HCT116 (cell line): ENCODE measurements at regions not wholly inside any gene's neighbourhood (a gene's known extent, or its start where the extent isn't known, plus 50 kb on each side); places are given as distances from the start of the nearest gene placed in this dataset.

Experiments used
- ATAC-seq: fragments of 200-7000 bp; cut with Tn5 transposase; 2 replicates; pipeline ENCODE4 v1.9.1; 2020; ENCODE audit warnings: mild to moderate bottlenecking, moderate library complexity
- BruUV-seq: library from RNA; stranded (reverse); fragments of 400-500 nt; replicated peaks from 2 replicates; lab custom pipeline; 2021; lab: Mats Ljungman, UMichigan
- CTCF ChIA-PET: fragments of 300-600 bp; sonication (Branson Sonifier 250); formaldehyde crosslinking; loops from one replicate; lab custom pipeline; 2021; ENCODE audit warnings: antibody characterized with exemption; lab: Charles Lee
- POLR2A ChIA-PET: fragments of 300-600, 350-600 bp; sonication (Branson Sonifier 250); formaldehyde crosslinking; loops from one replicate; lab custom pipeline; 2021; ENCODE audit warnings: antibody characterized with exemption; lab: Charles Lee
- RAD21 ChIA-PET, 2 experiments: fragments of 300-600 bp; sonication (Branson Sonifier 250); formaldehyde crosslinking; loops; one replicate each; lab custom pipeline; 2023; ENCODE audit warnings: low total read pairs in 2 of 2; ENCODE audit not compliant: uncharacterized antibody in 2 of 2, unreplicated experiment in 2 of 2, low non-redundant PET in 1 of 2; lab: Charles Lee
- DNase-seq: peaks from one replicate; pipeline ENCODE4 v3.0.0-alpha.2; 2010; ENCODE audit warnings: low read depth, low spot score
- H2AFZ ChIP-seq: fragments of 200-600 bp; shearing (Covaris generic), sonication (generic); 2 replicates; pipeline ENCODE4 v1.6.1; 2017; ENCODE audit warnings: low read depth, mixed run types, mixed read lengths, antibody characterized with exemption, low read length; ENCODE audit not compliant: poor library complexity, severe bottlenecking
- H3K27ac ChIP-seq: 2 replicates; pipeline ENCODE4 v1.5.1; 2012; ENCODE audit warnings: low read depth, low read length
- H3K27me3 ChIP-seq: fragments of 200-600 bp; sonication (generic); 2 replicates; pipeline ENCODE4 v1.6.1; 2016; ENCODE audit warnings: mixed run types, low read length, mixed read lengths; ENCODE audit not compliant: insufficient read depth
- H3K36me3 ChIP-seq, 2 experiments: fragments of 200-500 bp in 1 of 2; fragments of 200-600 bp in 1 of 2; sonication (Bioruptor generic) in 1 of 2; sonication (generic) in 1 of 2; 2 replicates each; pipeline versions ENCODE4 v1.5.1 to v1.6.1; 2014 to 2016; ENCODE audit warnings: low read length in 2 of 2, inconsistent platforms in 1 of 2, mixed read lengths in 1 of 2, mixed run types in 1 of 2; ENCODE audit not compliant: insufficient read depth in 2 of 2, control insufficient read depth in 1 of 2
- H3K4me1 ChIP-seq, 2 experiments: fragments of 200-600 bp in 1 of 2; sonication (generic) in 1 of 2; 2 replicates each; pipeline versions ENCODE4 v1.5.1 to v1.6.1; 2012 to 2017; ENCODE audit warnings: low read length in 2 of 2, inconsistent platforms in 1 of 2, mild to moderate bottlenecking in 1 of 2, mixed read lengths in 1 of 2, mixed run types in 1 of 2, moderate library complexity in 1 of 2; ENCODE audit not compliant: insufficient read depth in 2 of 2, control insufficient read depth in 1 of 2
- H3K4me2 ChIP-seq: fragments of 200-600 bp; sonication (generic); 2 replicates; pipeline ENCODE4 v1.6.1; 2017; ENCODE audit warnings: mixed run types, low read length, mixed read lengths
- H3K4me3 ChIP-seq, 2 experiments: fragments of 200-600 bp in 1 of 2; sonication (generic) in 1 of 2; replicated peaks in 1 of 2; 2 replicates each; pipeline ENCODE4 v1.5.1; 2011 to 2016; ENCODE audit warnings: low read length in 2 of 2, control low read depth in 1 of 2, low read depth in 1 of 2, mild to moderate bottlenecking in 1 of 2, mixed read lengths in 1 of 2, mixed run types in 1 of 2
- H3K79me2 ChIP-seq: fragments of 200-600 bp; sonication (generic); 2 replicates; pipeline ENCODE4 v1.6.1; 2017; ENCODE audit warnings: mild to moderate bottlenecking, mixed run types, low read length, moderate library complexity, mixed read lengths; ENCODE audit not compliant: insufficient read depth
- H3K9ac ChIP-seq: fragments of 200-600 bp; sonication (generic); 2 replicates; pipeline ENCODE4 v1.6.1; 2016; ENCODE audit warnings: low read length, mixed read lengths
- H3K9me2 ChIP-seq: fragments of 200-600 bp; sonication (generic), shearing (Covaris generic); 2 replicates; pipeline ENCODE4 v1.6.1; 2017; ENCODE audit warnings: mixed run types, mild to moderate bottlenecking, moderate library complexity; ENCODE audit not compliant: insufficient read depth
- H3K9me3 ChIP-seq, 2 experiments: fragments of 200-500 bp in 1 of 2; fragments of 200-600 bp in 1 of 2; sonication (Bioruptor generic) in 1 of 2; sonication (generic) in 1 of 2; 2 replicates each; pipeline ENCODE4 v1.6.1; 2014 to 2017; ENCODE audit warnings: low read length in 2 of 2, mixed read lengths in 2 of 2, inconsistent platforms in 1 of 2, low read depth in 1 of 2, mild to moderate bottlenecking in 1 of 2, mixed run types in 1 of 2, moderate library complexity in 1 of 2; ENCODE audit not compliant: control insufficient read depth in 1 of 2, insufficient read depth in 1 of 2
- H4K20me1 ChIP-seq: fragments of 200-600 bp; sonication (generic), shearing (Covaris generic); 2 replicates; pipeline ENCODE4 v1.6.1; 2017; ENCODE audit warnings: mixed run types, mild to moderate bottlenecking, moderate library complexity; ENCODE audit not compliant: insufficient read depth
- CBX3 ChIP-seq: IDR thresholded peaks from 2 replicates; pipeline ENCODE4 v1.6.1; 2012; ENCODE audit warnings: low read depth
- CEBPB ChIP-seq: IDR thresholded peaks from 2 replicates; pipeline ENCODE4 v1.6.1; 2012; ENCODE audit warnings: low read depth
- ELF1 ChIP-seq: IDR thresholded peaks from 2 replicates; pipeline ENCODE4 v1.6.1; 2012; ENCODE audit warnings: low read depth, borderline replicate concordance
- JUND ChIP-seq: IDR thresholded peaks from 2 replicates; pipeline ENCODE4 v1.6.1; 2012
- POLR2A ChIP-seq: IDR thresholded peaks from 2 replicates; pipeline ENCODE4 v1.7.0; 2011; ENCODE audit warnings: borderline replicate concordance; ENCODE audit not compliant: insufficient read depth, insufficient read length; ENCODE audit errors: extremely low read depth
- POLR2AphosphoS5 ChIP-seq: IDR thresholded peaks from 2 replicates; pipeline ENCODE4 v1.6.1; 2011; ENCODE audit warnings: mild to moderate bottlenecking, low read depth, low read length, moderate library complexity
- RAD21 ChIP-seq: IDR thresholded peaks from 2 replicates; pipeline ENCODE4 v1.6.1; 2012; ENCODE audit warnings: low read depth, mild to moderate bottlenecking
- SIN3A ChIP-seq: IDR thresholded peaks from 2 replicates; pipeline ENCODE4 v1.6.1; 2012; ENCODE audit warnings: low read depth
- SP1 ChIP-seq: IDR thresholded peaks from 2 replicates; pipeline ENCODE4 v1.6.1; 2012; ENCODE audit warnings: low read depth
- SRF ChIP-seq: IDR thresholded peaks from 2 replicates; pipeline ENCODE4 v1.6.1; 2012; ENCODE audit warnings: low read depth
- TCF7L2 ChIP-seq: IDR thresholded peaks from 2 replicates; pipeline ENCODE4 v1.7.0; 2011; ENCODE audit warnings: borderline replicate concordance, inconsistent platforms; ENCODE audit not compliant: insufficient read depth, insufficient read length; ENCODE audit errors: extremely low read depth
- ZFX ChIP-seq: fragments of 450-650 bp; IDR thresholded peaks from 2 replicates; pipeline ENCODE4 v1.6.1; 2017
- ZNF274 ChIP-seq: fragments of 200-500 bp; sonication (Bioruptor generic); IDR thresholded peaks from 2 replicates; pipeline ENCODE4 v1.6.1; 2014; ENCODE audit warnings: mild to moderate bottlenecking, low read depth, low read length, inconsistent platforms
- intact Hi-C: fragments of 100-400 bp; cut with micrococcal nuclease; formaldehyde crosslinking; loops from 2 replicates; pipeline ENCODE4 v1.10.0; 2022
- TF ChIP-seq, protein P1 (sequence below): IDR thresholded peaks from 2 replicates; pipeline ENCODE4 v1.6.1; 2011; ENCODE audit warnings: mild to moderate bottlenecking, low read length, moderate library complexity; ENCODE audit not compliant: insufficient replicate concordance; ENCODE audit errors: extremely low read depth
- TF ChIP-seq, protein P2 (sequence below): IDR thresholded peaks from 2 replicates; pipeline ENCODE4 v1.6.1; 2012

DNA sequence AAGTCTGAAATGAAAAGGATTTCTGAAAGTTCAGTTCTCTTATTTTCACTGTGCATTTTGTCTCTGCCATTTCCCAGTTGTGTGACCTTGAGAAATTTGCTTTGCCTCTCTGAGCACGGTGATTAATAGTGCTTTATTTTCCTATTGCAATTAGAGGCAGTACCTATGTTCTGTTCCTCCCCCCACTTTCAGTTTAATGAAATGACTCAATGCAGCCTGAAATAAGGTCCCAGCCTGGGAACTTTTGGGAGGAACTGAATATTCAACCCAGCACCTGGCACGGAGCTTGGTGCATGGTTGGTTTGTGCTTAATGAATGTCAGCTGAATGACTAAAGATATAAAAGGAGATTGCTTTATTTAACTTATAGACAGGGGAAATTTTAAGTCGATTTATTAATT, 352.6 kb downstream of the PDCD6IP start:
- no peaks in the 10 kb centered on the region for H3K79me2 ChIP-seq
- TF ChIP-seq CEBPB = no peak
- TF ChIP-seq RAD21 = no peak
- TF ChIP-seq, protein P1, sequence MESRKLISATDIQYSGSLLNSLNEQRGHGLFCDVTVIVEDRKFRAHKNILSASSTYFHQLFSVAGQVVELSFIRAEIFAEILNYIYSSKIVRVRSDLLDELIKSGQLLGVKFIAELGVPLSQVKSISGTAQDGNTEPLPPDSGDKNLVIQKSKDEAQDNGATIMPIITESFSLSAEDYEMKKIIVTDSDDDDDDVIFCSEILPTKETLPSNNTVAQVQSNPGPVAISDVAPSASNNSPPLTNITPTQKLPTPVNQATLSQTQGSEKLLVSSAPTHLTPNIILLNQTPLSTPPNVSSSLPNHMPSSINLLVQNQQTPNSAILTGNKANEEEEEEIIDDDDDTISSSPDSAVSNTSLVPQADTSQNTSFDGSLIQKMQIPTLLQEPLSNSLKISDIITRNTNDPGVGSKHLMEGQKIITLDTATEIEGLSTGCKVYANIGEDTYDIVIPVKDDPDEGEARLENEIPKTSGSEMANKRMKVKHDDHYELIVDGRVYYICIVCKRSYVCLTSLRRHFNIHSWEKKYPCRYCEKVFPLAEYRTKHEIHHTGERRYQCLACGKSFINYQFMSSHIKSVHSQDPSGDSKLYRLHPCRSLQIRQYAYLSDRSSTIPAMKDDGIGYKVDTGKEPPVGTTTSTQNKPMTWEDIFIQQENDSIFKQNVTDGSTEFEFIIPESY = no peak
- TF ChIP-seq TCF7L2 = no peak
- TF ChIP-seq POLR2A = no peak
- no peak for TF ChIP-seq ZFX
- TF ChIP-seq CBX3 = no peak
- TF ChIP-seq, protein P2, sequence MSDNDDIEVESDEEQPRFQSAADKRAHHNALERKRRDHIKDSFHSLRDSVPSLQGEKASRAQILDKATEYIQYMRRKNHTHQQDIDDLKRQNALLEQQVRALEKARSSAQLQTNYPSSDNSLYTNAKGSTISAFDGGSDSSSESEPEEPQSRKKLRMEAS = no peak
- no peak for TF ChIP-seq ZNF274
- no peak for TF ChIP-seq SIN3A
- TF ChIP-seq POLR2AphosphoS5 = no peak
- TF ChIP-seq JUND = no peak
- no peak for TF ChIP-seq SRF
- no peak for TF ChIP-seq ELF1
- TF ChIP-seq SP1 = no peak
- no peaks in the 10 kb centered on the region for H3K36me3 ChIP-seq
- no peaks in the 10 kb centered on the region for H3K9me3 ChIP-seq
- no peaks in the 10 kb centered on the region for H3K9me2 ChIP-seq
- no peak overlapping the region for H3K4me3 ChIP-seq
- no peaks in the 10 kb centered on the region for H4K20me1 ChIP-seq
- CTCF ChIA-PET = no interaction called here
- H2AFZ ChIP-seq = no peak overlapping the region
- POLR2A ChIA-PET = no interaction called here
- RAD21 ChIA-PET = no interaction called here
- no peaks in the 10 kb centered on the region for H3K4me1 ChIP-seq
- DNase-seq = no peak
- no peak overlapping the region for H3K4me2 ChIP-seq
- BruUV-seq = no TSS peak
- ATAC-seq = no peak
- peaks cover 11% of the 10 kb centered on the region; the same call in 1 of the 2 replicates for H3K27me3 ChIP-seq
- no peak overlapping the region for H3K9ac ChIP-seq
- intact Hi-C loops = no loop called here
- H3K27ac ChIP-seq = no peak overlapping the region
